Motor neuron (in vitro differentiated cells): ENCODE measurements at regions not wholly inside any gene's neighbourhood (a gene's known extent, or its start where the extent isn't known, plus 50 kb on each side); places are given as distances from the start of the nearest gene placed in this dataset.

Source experiments
- ATAC-seq, 8 experiments: fragments of 200-7000 bp; cut with Tn5 transposase; replicated peaks in 6 of 8; 2 replicates each; pipeline ENCODE4 v1.8.0; 2021; ENCODE audit warnings: mild to moderate bottlenecking in 8 of 8, moderate library complexity in 8 of 8
- H3K27ac ChIP-seq, 2 donors: fragments of 250-450 bp; sonication (Bioruptor Pico); 2 replicates each; pipeline ENCODE4 v1.9.0; 2021; ENCODE audit warnings: antibody characterized with exemption in 2 of 2, mild to moderate bottlenecking in 2 of 2, moderate library complexity in 1 of 2
- H3K4me1 ChIP-seq, 2 donors: fragments of 250-450 bp; sonication (Bioruptor Pico); replicated peaks in 1 of 2; 2 replicates each; pipeline ENCODE4 v1.6.1; 2021; ENCODE audit warnings: antibody characterized with exemption in 2 of 2, mild to moderate bottlenecking in 2 of 2, moderate library complexity in 1 of 2
- H3K4me3 ChIP-seq, 5 donors: fragments of 250-450 bp; sonication (Bioruptor Pico); 2 replicates each; pipeline ENCODE4 v1.9.0; 2021; ENCODE audit warnings: antibody characterized with exemption in 5 of 5, mild to moderate bottlenecking in 5 of 5, moderate library complexity in 4 of 5
- WGBS, 10 experiments: fragments of 450-650 bp; shearing (Covaris generic); methylation state at CpG; one replicate each; pipeline ENCODE4 v1.0.0; 2022; 5-methylcytosine and 5-hydroxymethylcytosine counted together
- in situ Hi-C, 9 experiments: fragments of 400-800 bp; cut with MboI; loops; one replicate each; pipeline ENCODE4 v1.15.0; 2021; ENCODE audit warnings: low sequenced_read_pairs in 9 of 9, low pct_unique_long_range_greater_than_20kb in 2 of 9; ENCODE audit not compliant: unreplicated experiment in 9 of 9

DNA sequence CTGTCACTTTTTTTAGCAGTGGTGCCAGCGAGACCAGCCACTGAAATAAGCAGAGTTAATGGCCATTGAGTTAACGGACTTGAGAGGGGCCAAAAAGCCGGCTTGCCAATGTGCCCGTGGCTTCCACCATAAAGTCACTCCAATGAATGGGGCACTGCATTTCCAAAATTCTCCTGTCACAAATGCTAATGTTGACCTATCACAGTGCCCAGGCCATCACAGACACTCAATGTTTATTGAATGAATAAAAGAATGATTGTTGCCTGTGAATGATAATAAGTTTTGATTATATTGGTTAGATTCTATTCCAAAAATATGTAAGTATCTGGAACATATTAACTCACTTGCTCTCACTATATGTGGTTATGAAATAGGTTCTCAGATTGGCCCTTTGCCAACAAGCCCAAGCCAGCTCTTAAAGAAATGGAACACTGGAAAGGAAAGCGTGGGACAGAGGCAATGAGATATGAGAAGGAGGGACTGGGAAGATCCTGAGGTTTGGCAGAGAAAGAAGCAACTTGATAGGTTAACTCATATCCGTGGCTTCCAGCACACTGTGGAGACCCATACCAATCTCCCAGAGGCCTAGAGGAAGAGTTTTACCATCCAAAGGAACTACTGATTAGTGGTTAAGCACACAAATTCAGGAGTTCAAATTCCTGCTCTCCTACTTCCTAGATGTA lies 108.7 kb downstream of the BTG1 start:
- WGBS, 10 experiments, result 85 to 100% (median 92%) methylated on average over 1 to 6 of the region's 6 CpGs
- ATAC-seq, result no peak

GRCh38 chr12:92036061-92036620 lies 109.5 kb downstream of the BTG1 start:
- no peak overlapping the region for H3K27ac ChIP-seq
- in situ Hi-C loops, result loop anchor here in 1 of 9 experiments (25.0 kb wide), 1 partner anchor 201 kb away; no protein-coding TSS in a partner anchor
- ATAC-seq, result no peak
- H3K4me1 ChIP-seq, result peaks cover 40 to 42% of the 10 kb centered on the region in 2 donors
- 60 to 100% (median 79%) methylated on average over 1 to 7 of the region's 7 CpGs; no CpG with 5 or more reads in 1 of the 10 experiments for WGBS, 10 experiments
- H3K4me3 ChIP-seq, result no peak overlapping the region

More for the DNA sequence above, 108.7 kb downstream of the BTG1 start:
- Histone ChIP-seq H3K4me3 (no peak overlapping the region), H3K4me1 (peaks cover 40 to 42% of the 10 kb centered on the region in 2 donors), H3K27ac (no peak overlapping the region)
- in situ Hi-C loops, result loop anchor here in 1 of 9 experiments (25.0 kb wide), 1 partner anchor 200 kb away; no protein-coding TSS in a partner anchor

DNA sequence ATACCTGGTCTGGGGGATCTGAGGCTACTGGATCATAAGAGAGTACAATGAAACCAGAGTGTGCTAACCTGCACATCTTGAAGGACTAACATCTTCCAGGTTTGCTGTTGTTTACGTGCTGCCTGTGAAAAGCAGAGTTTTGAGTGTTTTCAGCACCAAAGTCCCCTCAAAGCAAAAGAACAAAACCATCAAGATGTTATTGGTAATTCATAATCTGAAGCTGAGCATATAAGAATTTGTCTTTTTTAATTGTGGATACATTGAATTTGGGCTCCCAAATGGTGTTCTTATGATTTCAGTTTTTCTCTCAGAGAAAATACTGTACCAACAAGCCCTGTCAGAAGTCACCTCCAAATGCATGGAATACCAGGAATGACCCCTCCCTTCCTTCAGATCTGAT lies 110.2 kb downstream of the BTG1 start:
- Histone ChIP-seq H3K4me3 (no peak overlapping the region), H3K4me1 (peaks cover 40 to 45% of the 10 kb centered on the region in 2 donors), H3K27ac (no peak overlapping the region)
- in situ Hi-C loops, result loop anchor here in 1 of 9 experiments (25.0 kb wide), 1 partner anchor 202 kb away; no protein-coding TSS in a partner anchor
- ATAC-seq, result no peak
- WGBS, 10 experiments, result 67 to 100% (median 92%) methylated on average over 1 of the region's 1 CpG; no CpG with 5 or more reads in 4 of the 10 experiments

GRCh38 chr12:92034858-92035401 lies 110.7 kb downstream of the BTG1 start:
- peak; percentile 73 to 92 (median 83) for ATAC-seq
- peaks cover 38 to 46% of the 10 kb centered on the region in 2 donors for H3K4me1 ChIP-seq
- 0 to 43% (median 10%) methylated on average over 1 to 8 of the region's 10 CpGs; no CpG with 5 or more reads in 1 of the 10 experiments for WGBS, 10 experiments
- no peak overlapping the region for H3K27ac ChIP-seq
- H3K4me3 ChIP-seq, result peak overlapping the region in 2 of 5 donors; percentile 3 to 11
- in situ Hi-C loops, result loop anchor here in 1 of 9 experiments (25.0 kb wide), 1 partner anchor 202 kb away; no protein-coding TSS in a partner anchor

DNA sequence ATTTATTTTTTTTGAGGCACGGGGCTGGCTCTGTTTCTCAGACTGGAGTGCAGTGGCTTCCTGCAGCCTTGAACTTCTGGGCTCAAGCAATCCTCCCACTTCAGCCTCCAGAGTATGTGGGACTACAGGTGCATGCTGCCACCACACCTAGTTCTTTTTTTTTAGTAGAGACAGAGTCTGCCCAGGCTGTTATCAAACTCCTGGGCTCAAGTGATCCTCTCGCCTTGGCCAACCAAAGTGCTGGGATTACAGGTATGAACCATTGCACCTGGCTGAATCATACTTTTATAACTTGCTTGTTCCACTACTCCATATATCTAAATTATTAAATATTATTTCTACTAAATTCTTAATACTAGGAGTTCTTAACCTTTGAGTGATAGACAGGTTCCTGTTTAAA lies 111.6 kb downstream of the BTG1 start:
- Histone ChIP-seq H3K4me1 (peaks cover 36 to 42% of the 10 kb centered on the region in 2 donors), H3K27ac (no peak overlapping the region), H3K4me3 (no peak overlapping the region)
- in situ Hi-C loops, result loop anchor here in 1 of 9 experiments (25.0 kb wide), 1 partner anchor 203 kb away; no protein-coding TSS in a partner anchor
- no peak for ATAC-seq
- 66 to 100% (median 84%) methylated on average over 1 to 2 of the region's 2 CpGs; no CpG with 5 or more reads in 2 of the 10 experiments for WGBS, 10 experiments

DNA sequence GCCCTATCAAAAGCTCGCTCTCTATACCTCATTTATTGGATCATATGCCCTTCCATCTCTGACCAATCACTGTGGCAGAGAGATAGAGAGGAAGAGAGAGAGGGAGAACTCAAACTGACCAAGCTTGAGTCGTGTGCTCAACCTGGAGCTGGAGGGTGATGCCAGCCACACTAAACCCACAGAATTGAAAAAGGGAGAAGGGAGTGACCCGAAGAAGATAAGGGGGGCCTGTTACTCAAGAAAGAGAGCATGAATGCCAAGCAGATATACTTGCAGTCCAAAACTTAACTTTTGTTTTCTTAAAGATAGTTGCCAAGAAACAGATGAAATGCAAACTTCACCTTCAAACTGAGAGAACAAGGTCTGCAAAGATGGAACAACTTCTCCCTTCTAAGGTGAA lies 112.7 kb downstream of the BTG1 start:
- Histone ChIP-seq H3K4me1 (peaks cover 27 to 34% of the 10 kb centered on the region in 2 donors), H3K4me3 (no peak overlapping the region), H3K27ac (no peak overlapping the region)
- 81 to 100% (median 97%) methylated on average over 1 to 3 of the region's 3 CpGs; no CpG with 5 or more reads in 2 of the 10 experiments for WGBS, 10 experiments
- ATAC-seq, result no peak
- in situ Hi-C loops, result loop anchor here in 1 of 9 experiments (25.0 kb wide), 1 partner anchor 204 kb away; no protein-coding TSS in a partner anchor

- in situ Hi-C loops, result loop anchor here in 1 of 9 experiments (25.0 kb wide), 1 partner anchor 205 kb away; no protein-coding TSS in a partner anchor
- 75 to 100% (median 94%) methylated on average over 1 of the region's 1 CpG; no CpG with 5 or more reads in 4 of the 10 experiments for WGBS, 10 experiments
- Histone ChIP-seq H3K27ac (no peak overlapping the region), H3K4me1 (peaks cover 27 to 32% of the 10 kb centered on the region in 2 donors), H3K4me3 (no peak overlapping the region)
- no peak for ATAC-seq
These were observed 113.5 kb downstream of the BTG1 start for GRCh38 chr12:92032101-92032500.

- in situ Hi-C loops, result loop anchor here in 1 of 9 experiments (25.0 kb wide), 1 partner anchor 207 kb away; no protein-coding TSS in a partner anchor
- peak in 2 of 8 experiments; percentile 27 to 40 for ATAC-seq
- WGBS, 10 experiments, result 0 to 58% (median 48%) methylated on average over 1 to 3 of the region's 3 CpGs; no CpG with 5 or more reads in 2 of the 10 experiments
- H3K27ac ChIP-seq, result no peak overlapping the region
- H3K4me3 ChIP-seq, result no peak overlapping the region
- H3K4me1 ChIP-seq, result peaks cover 16 to 25% of the 10 kb centered on the region in 2 donors
These were observed 115.0 kb downstream of the BTG1 start for GRCh38 chr12:92030618-92031017.

DNA sequence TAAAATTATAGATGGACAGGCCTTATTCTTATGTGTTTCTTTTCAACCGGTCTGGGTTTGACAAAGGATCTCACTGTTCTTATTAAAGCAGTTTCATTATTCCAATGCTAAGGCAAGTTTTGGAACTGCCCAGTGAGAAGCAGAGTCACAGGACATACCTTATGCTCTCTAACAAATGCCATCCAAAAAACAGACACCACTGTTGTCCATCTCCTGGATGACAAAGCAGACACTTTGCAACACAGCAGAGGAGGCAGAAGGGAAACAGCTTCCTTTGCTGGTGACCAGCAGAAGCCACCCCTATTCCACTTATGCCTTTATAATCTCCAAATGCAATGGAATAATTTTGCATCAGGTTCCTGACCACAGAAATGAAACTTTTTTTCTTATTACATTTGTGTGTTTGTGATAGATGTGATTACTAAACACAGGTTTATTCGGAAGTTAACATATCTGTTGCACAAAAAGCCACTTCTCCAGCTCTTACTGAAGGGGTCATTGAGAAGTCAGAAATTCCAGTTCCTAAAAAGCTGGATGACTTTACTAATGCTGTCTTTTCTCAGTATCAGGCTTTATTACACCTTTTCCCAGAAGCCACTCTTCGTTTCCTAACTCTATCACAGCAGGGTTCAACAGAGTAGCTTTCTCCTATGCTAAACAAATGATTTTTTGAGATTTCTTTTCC lies 115.6 kb downstream of the BTG1 start:
- H3K4me1 ChIP-seq, result peaks cover 11 to 23% of the 10 kb centered on the region in 2 donors
- no peak overlapping the region for H3K27ac ChIP-seq
- H3K4me3 ChIP-seq, result no peak overlapping the region
- ATAC-seq, result peak in 1 of 8 experiments; percentile 23
- WGBS, 10 experiments, result 62 to 100% (median 85%) methylated on average over 1 to 3 of the region's 3 CpGs; no CpG with 5 or more reads in 1 of the 10 experiments
- in situ Hi-C loops, result loop anchor here in 1 of 9 experiments (25.0 kb wide), 1 partner anchor 207 kb away; no protein-coding TSS in a partner anchor

- in situ Hi-C loops, result loop anchor here in 1 of 9 experiments (25.0 kb wide), 1 partner anchor 208 kb away; no protein-coding TSS in a partner anchor
- whole genome bisulfite sequencing, 10 experiments, result 79 to 100% (median 90%) methylated on average over 1 to 2 of the region's 2 CpGs; no CpG with 5 or more reads in 3 of the 10 experiments
- H3K27ac ChIP-seq, result no peak overlapping the region
- peaks cover 6 to 18% of the 10 kb centered on the region in 2 donors for H3K4me1 ChIP-seq
- ATAC-seq, result no peak
- no peak overlapping the region for H3K4me3 ChIP-seq
These were observed 116.5 kb downstream of the BTG1 start for GRCh38 chr12:92029136-92029535.

GRCh38 chr12:92028441-92028709 lies 117.3 kb downstream of the BTG1 start:
- in situ Hi-C loops, result loop anchor here in 1 of 9 experiments (25.0 kb wide), 1 partner anchor 209 kb away; no protein-coding TSS in a partner anchor
- Histone ChIP-seq H3K27ac (no peak overlapping the region), H3K4me1 (peaks cover 6 to 18% of the 10 kb centered on the region in 2 donors), H3K4me3 (no peak overlapping the region)
- ATAC-seq, result peak in 1 of 8 experiments; percentile 37
- 0 to 100% (median 57%) methylated on average over 1 of the region's 1 CpG; no CpG with 5 or more reads in 1 of the 10 experiments for WGBS, 10 experiments
